ENCODE measurements at regions not wholly inside any gene's neighbourhood (a gene's known extent, or its start where the extent isn't known, plus 50 kb on each side); places are given as distances from the start of the nearest gene placed in this dataset.

- Mint-ChIP-seq H3K4me3 (no peak overlapping the region), H3K27me3 (no peaks in the 10 kb centered on the region), H3K4me1 (no peaks in the 10 kb centered on the region), H3K36me3 (no peaks in the 10 kb centered on the region), H3K27ac (no peak overlapping the region), H3K9me3 (peaks cover 0 to 3% (median 0%) of the 10 kb centered on the region in 8 donors)
- H3K4me1 ChIP-seq (ENCODE audit: insufficient read depth, low read length): no peaks in the 10 kb centered on the region
- no peak overlapping the region for H3K4me3 ChIP-seq (ENCODE audit: low read length in 2 of 2)
- intact Hi-C loops (cut with micrococcal nuclease): no loop called here
- H3K9me3 ChIP-seq (ENCODE audit: control insufficient read depth in 1 of 2, low read length in 2 of 2): no peaks in the 10 kb centered on the region
- POLR2A ChIA-PET (ENCODE audit: partially characterized antibody): no interaction called here
- H3K36me3 ChIP-seq (ENCODE audit: insufficient read depth, low read length): no peaks in the 10 kb centered on the region
- H3K27me3 ChIP-seq (ENCODE audit: insufficient read depth, low read length): no peaks in the 10 kb centered on the region
- no peak overlapping the region for H3K27ac ChIP-seq (ENCODE audit: low read depth, low read length)
- CTCF ChIA-PET (ENCODE audit: partially characterized antibody): no interaction called here
- DNase-seq: no peak
These were observed 357.7 kb downstream of the LMO7 start for GRCh38 chr13:75993823-75994222.

DNA sequence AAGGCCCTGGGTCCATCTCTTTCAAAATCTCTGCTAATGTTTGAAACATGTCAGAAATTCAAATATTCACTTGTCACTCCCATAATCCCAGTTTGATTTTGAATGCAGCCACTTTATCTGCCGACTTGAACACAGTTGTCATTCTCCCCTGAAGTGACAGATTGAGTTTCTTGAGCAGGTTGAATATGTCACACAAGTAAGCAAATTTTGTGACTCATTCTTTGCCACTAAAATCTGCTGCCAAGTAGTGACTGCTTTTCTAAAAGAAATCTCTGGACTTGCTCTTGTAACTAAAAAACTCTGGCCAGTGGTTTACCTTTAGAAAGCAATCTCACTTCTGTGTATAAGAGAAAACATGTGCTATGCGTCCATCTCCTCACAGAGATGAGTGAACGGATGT lies 357.1 kb downstream of the LMO7 start:
- H3K4me1 ChIP-seq (ENCODE audit: insufficient read depth, low read length): no peaks in the 10 kb centered on the region
- H3K36me3 Mint-ChIP-seq: no peaks in the 10 kb centered on the region
- H3K9me3 ChIP-seq (ENCODE audit: control insufficient read depth in 1 of 2, low read length in 2 of 2): no peaks in the 10 kb centered on the region
- CTCF ChIA-PET (ENCODE audit: partially characterized antibody): no interaction called here
- no peaks in the 10 kb centered on the region for H3K27me3 ChIP-seq (ENCODE audit: insufficient read depth, low read length)
- no peak for DNase-seq
- H3K4me1 Mint-ChIP-seq: no peaks in the 10 kb centered on the region
- no peak overlapping the region for H3K27ac ChIP-seq (ENCODE audit: low read depth, low read length)
- no peak overlapping the region for H3K4me3 ChIP-seq (ENCODE audit: low read length in 2 of 2)
- POLR2A ChIA-PET (ENCODE audit: partially characterized antibody): no interaction called here
- peaks cover 0 to 3% (median 0%) of the 10 kb centered on the region in 8 donors for H3K9me3 Mint-ChIP-seq
- H3K4me3 Mint-ChIP-seq: no peak overlapping the region
- intact Hi-C loops (cut with micrococcal nuclease): no loop called here
- no peaks in the 10 kb centered on the region for H3K36me3 ChIP-seq (ENCODE audit: insufficient read depth, low read length)
- no peaks in the 10 kb centered on the region for H3K27me3 Mint-ChIP-seq
- no peak overlapping the region for H3K27ac Mint-ChIP-seq

DNA sequence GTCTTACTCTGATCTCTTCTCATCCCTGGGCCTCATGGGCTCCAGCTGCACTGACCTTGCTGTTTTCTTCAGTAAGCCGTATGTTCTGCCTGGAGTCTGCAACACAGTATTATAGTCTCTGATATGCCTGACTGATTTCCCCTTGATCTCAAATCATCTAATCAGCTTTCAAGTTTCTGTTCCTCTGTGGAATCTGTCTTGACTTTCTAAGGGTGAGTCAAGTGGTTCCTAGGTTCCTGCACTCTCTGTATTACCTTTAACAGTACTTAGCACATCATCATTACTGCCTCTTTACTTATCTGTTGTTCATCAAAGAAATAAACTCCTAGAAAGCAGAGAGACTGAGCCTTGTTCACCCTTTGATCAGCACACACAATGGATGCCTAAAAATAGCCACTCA lies 350.7 kb downstream of the LMO7 start:
- peaks cover 2% of the 10 kb centered on the region in 2 donors for H3K27me3 Mint-ChIP-seq
- no peaks in the 10 kb centered on the region for H3K4me1 Mint-ChIP-seq
- POLR2A ChIA-PET (ENCODE audit: partially characterized antibody): no interaction called here
- no peaks in the 10 kb centered on the region for H3K27me3 ChIP-seq (ENCODE audit: insufficient read depth, low read length)
- H3K4me3 ChIP-seq (ENCODE audit: low read length in 2 of 2): no peak overlapping the region
- CTCF ChIA-PET (ENCODE audit: partially characterized antibody): no interaction called here
- no peaks in the 10 kb centered on the region for H3K4me1 ChIP-seq (ENCODE audit: insufficient read depth, low read length)
- no peak for DNase-seq
- intact Hi-C loops (cut with micrococcal nuclease): no loop called here
- no peaks in the 10 kb centered on the region for H3K36me3 ChIP-seq (ENCODE audit: insufficient read depth, low read length)
- no peak overlapping the region for H3K27ac Mint-ChIP-seq
- peaks cover 0 to 5% (median 0%) of the 10 kb centered on the region in 8 donors for H3K9me3 Mint-ChIP-seq
- no peak overlapping the region for H3K27ac ChIP-seq (ENCODE audit: low read depth, low read length)
- no peaks in the 10 kb centered on the region for H3K9me3 ChIP-seq (ENCODE audit: control insufficient read depth in 1 of 2, low read length in 2 of 2)
- no peaks in the 10 kb centered on the region for H3K36me3 Mint-ChIP-seq
- no peak overlapping the region for H3K4me3 Mint-ChIP-seq

GRCh38 chr13:75985132-75985531 lies 349.0 kb downstream of the LMO7 start:
- no peak overlapping the region for H3K4me3 Mint-ChIP-seq

DNA sequence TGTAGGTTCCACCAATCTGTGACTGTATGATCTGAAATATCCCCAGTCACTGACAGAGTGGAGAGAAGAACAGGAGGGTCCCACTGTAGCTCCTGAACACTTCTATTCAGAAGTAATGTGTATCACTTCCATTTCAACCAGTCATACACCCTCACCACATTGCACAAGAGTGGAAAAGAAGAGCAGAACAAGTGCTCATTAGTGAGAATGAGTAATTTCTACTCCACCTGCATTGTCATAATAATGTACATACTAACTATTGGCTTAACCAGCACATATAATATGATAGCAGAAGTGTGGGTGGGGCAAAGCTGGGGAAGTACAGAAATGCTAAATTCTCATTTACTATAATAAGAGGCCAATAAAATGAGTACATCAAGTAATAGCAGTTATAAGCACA lies 342.7 kb downstream of the LMO7 start:
- H3K9me3 ChIP-seq (ENCODE audit: control insufficient read depth in 1 of 2, low read length in 2 of 2): no peaks in the 10 kb centered on the region
- DNase-seq: no peak
- no peaks in the 10 kb centered on the region for H3K27me3 ChIP-seq (ENCODE audit: insufficient read depth, low read length)
- CTCF ChIA-PET (ENCODE audit: partially characterized antibody): no interaction called here
- Mint-ChIP-seq H3K4me3 (no peak overlapping the region), H3K9me3 (no peaks in the 10 kb centered on the region), H3K36me3 (no peaks in the 10 kb centered on the region), H3K4me1 (no peaks in the 10 kb centered on the region), H3K27me3 (peaks cover 0 to 2% of the 10 kb centered on the region in 2 donors), H3K27ac (no peak overlapping the region)
- POLR2A ChIA-PET (ENCODE audit: partially characterized antibody): no interaction called here
- no peak overlapping the region for H3K4me3 ChIP-seq (ENCODE audit: low read length in 2 of 2)
- intact Hi-C loops (cut with micrococcal nuclease): no loop called here
- no peaks in the 10 kb centered on the region for H3K36me3 ChIP-seq (ENCODE audit: insufficient read depth, low read length)
- no peaks in the 10 kb centered on the region for H3K4me1 ChIP-seq (ENCODE audit: insufficient read depth, low read length)
- no peak overlapping the region for H3K27ac ChIP-seq (ENCODE audit: low read depth, low read length)

More at GRCh38 chr13:75985132-75985531, 349.0 kb downstream of the LMO7 start:
- peaks cover 0 to 5% (median 0%) of the 10 kb centered on the region in 8 donors for H3K9me3 Mint-ChIP-seq
- no peaks in the 10 kb centered on the region for H3K9me3 ChIP-seq (ENCODE audit: control insufficient read depth in 1 of 2, low read length in 2 of 2)
- intact Hi-C loops (cut with micrococcal nuclease): no loop called here
- H3K4me3 ChIP-seq (ENCODE audit: low read length in 2 of 2): no peak overlapping the region
- H3K4me1 Mint-ChIP-seq: no peaks in the 10 kb centered on the region
- DNase-seq: no peak
- no peak overlapping the region for H3K27ac ChIP-seq (ENCODE audit: low read depth, low read length)
- no peaks in the 10 kb centered on the region for H3K36me3 Mint-ChIP-seq
- no peak overlapping the region for H3K27ac Mint-ChIP-seq
- no peaks in the 10 kb centered on the region for H3K27me3 ChIP-seq (ENCODE audit: insufficient read depth, low read length)
- CTCF ChIA-PET (ENCODE audit: partially characterized antibody): no interaction called here
- H3K4me1 ChIP-seq (ENCODE audit: insufficient read depth, low read length): no peaks in the 10 kb centered on the region
- POLR2A ChIA-PET (ENCODE audit: partially characterized antibody): no interaction called here
- H3K27me3 Mint-ChIP-seq: peaks cover 2 to 3% of the 10 kb centered on the region in 2 donors
- no peaks in the 10 kb centered on the region for H3K36me3 ChIP-seq (ENCODE audit: insufficient read depth, low read length)

DNA sequence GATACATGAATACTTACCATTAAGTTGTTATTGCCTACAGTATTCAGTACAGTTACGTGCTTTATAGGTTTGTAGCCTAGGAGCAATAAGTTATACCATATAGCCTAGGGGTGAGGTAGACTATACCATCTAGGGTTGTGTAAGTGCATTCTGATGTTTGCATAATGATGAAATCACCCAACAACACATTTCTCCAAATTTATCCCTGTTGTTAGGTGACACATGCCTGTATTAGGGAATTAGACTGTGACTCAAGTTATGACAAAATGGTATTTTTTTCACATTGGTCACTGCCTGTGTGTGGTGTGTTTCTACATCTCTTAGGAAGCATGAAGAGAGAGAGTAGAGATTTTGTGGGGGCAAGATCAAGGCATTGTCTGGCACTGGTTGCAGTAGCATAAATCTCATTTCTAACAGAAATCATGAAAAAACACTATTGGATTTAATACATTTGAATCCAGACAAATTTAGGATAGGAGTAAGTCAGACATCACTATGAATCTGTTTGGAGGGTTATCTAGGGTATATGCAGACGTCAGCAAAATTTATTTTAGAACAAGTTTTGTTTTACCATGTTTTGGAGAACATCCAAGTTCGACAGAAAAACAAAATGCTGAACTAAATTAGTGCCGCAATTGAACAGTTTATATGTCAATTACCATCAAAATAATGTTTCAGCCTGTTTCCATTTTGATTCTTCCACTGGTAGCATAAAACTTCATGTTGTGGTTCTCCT lies 332.1 kb downstream of the LMO7 start:
- Mint-ChIP-seq H3K27ac (no peak overlapping the region), H3K4me3 (no peak overlapping the region), H3K4me1 (no peaks in the 10 kb centered on the region), H3K9me3 (peaks cover 0 to 2% (median 0%) of the 10 kb centered on the region in 8 donors), H3K27me3 (peaks cover 4 to 6% of the 10 kb centered on the region in 2 donors), H3K36me3 (no peaks in the 10 kb centered on the region)
- intact Hi-C loops (cut with micrococcal nuclease): no loop called here
- Histone ChIP-seq H3K4me1 (ENCODE audit: insufficient read depth, low read length) (no peaks in the 10 kb centered on the region), H3K27ac (ENCODE audit: low read depth, low read length) (no peak overlapping the region), H3K9me3 (ENCODE audit: control insufficient read depth in 1 of 2, low read length in 2 of 2) (no peaks in the 10 kb centered on the region), H3K4me3 (ENCODE audit: low read length in 2 of 2) (no peak overlapping the region), H3K27me3 (ENCODE audit: insufficient read depth, low read length) (no peaks in the 10 kb centered on the region), H3K36me3 (ENCODE audit: insufficient read depth, low read length) (no peaks in the 10 kb centered on the region)
- ChIA-PET CTCF (ENCODE audit: partially characterized antibody) (no interaction called here), POLR2A (ENCODE audit: partially characterized antibody) (no interaction called here)
- no peak for DNase-seq

DNA sequence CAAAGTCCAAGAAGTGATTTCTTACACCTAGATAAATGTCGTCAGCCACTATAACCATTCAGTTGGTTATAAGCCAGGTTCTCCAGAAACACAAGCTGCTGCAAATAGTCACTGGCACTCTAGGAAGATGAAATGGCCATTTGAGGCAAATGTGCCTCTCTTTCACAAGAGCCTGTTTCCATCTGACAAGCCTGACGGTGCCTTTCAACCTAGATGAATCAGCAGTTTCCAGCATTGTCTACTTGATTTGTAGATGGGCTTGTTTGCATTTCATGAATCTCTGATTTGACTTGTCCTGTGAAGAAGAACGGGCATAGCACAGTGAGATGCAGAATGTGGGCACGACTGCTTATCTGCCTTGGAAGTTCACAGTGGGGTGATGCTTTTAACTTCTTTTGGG lies 327.2 kb downstream of the LMO7 start:
- Mint-ChIP-seq H3K4me3 (no peak overlapping the region), H3K36me3 (no peaks in the 10 kb centered on the region), H3K27ac (no peak overlapping the region), H3K4me1 (no peaks in the 10 kb centered on the region), H3K9me3 (peaks cover 0 to 2% (median 0%) of the 10 kb centered on the region in 8 donors), H3K27me3 (peaks cover 0 to 7% of the 10 kb centered on the region in 2 donors)
- no peaks in the 10 kb centered on the region for H3K36me3 ChIP-seq (ENCODE audit: insufficient read depth, low read length)
- no peak overlapping the region for H3K27ac ChIP-seq (ENCODE audit: low read depth, low read length)
- H3K4me3 ChIP-seq (ENCODE audit: low read length in 2 of 2): no peak overlapping the region
- ChIA-PET POLR2A (ENCODE audit: partially characterized antibody) (no interaction called here), CTCF (ENCODE audit: partially characterized antibody) (no interaction called here)
- intact Hi-C loops (cut with micrococcal nuclease): no loop called here
- H3K9me3 ChIP-seq (ENCODE audit: control insufficient read depth in 1 of 2, low read length in 2 of 2): no peaks in the 10 kb centered on the region
- H3K27me3 ChIP-seq (ENCODE audit: insufficient read depth, low read length): no peaks in the 10 kb centered on the region
- no peaks in the 10 kb centered on the region for H3K4me1 ChIP-seq (ENCODE audit: insufficient read depth, low read length)
- DNase-seq: no peak

- CTCF ChIA-PET (ENCODE audit: partially characterized antibody): no interaction called here
These were observed 325.8 kb downstream of the LMO7 start for GRCh38 chr13:75961911-75962310.

More at GRCh38 chr13:75961911-75962310, 325.8 kb downstream of the LMO7 start:
- H3K27ac Mint-ChIP-seq: no peak overlapping the region
- no peaks in the 10 kb centered on the region for H3K36me3 Mint-ChIP-seq
- Histone ChIP-seq H3K9me3 (ENCODE audit: control insufficient read depth in 1 of 2, low read length in 2 of 2) (no peaks in the 10 kb centered on the region), H3K27ac (ENCODE audit: low read depth, low read length) (no peak overlapping the region), H3K4me3 (ENCODE audit: low read length in 2 of 2) (no peak overlapping the region), H3K27me3 (ENCODE audit: insufficient read depth, low read length) (no peaks in the 10 kb centered on the region), H3K36me3 (ENCODE audit: insufficient read depth, low read length) (no peaks in the 10 kb centered on the region), H3K4me1 (ENCODE audit: insufficient read depth, low read length) (no peaks in the 10 kb centered on the region)
- intact Hi-C loops (cut with micrococcal nuclease): no loop called here
- POLR2A ChIA-PET (ENCODE audit: partially characterized antibody): no interaction called here
- DNase-seq: no peak
- peaks cover 0 to 2% (median 0%) of the 10 kb centered on the region in 8 donors for H3K9me3 Mint-ChIP-seq
- H3K27me3 Mint-ChIP-seq: peaks cover 0 to 7% of the 10 kb centered on the region in 2 donors
- no peaks in the 10 kb centered on the region for H3K4me1 Mint-ChIP-seq
- no peak overlapping the region for H3K4me3 Mint-ChIP-seq
